ENCODE measurements at regions not wholly inside any gene's neighbourhood (a gene's known extent, or its start where the extent isn't known, plus 50 kb on each side); places are given as distances from the start of the nearest gene placed in this dataset.

- ChIA-PET CTCF (no interaction called here), POLR2A (no interaction called here)
- no peak overlapping the region for H3K4me3 ChIP-seq (ENCODE audit: low read depth, low read length)
- TF ChIP-seq, protein P1, sequence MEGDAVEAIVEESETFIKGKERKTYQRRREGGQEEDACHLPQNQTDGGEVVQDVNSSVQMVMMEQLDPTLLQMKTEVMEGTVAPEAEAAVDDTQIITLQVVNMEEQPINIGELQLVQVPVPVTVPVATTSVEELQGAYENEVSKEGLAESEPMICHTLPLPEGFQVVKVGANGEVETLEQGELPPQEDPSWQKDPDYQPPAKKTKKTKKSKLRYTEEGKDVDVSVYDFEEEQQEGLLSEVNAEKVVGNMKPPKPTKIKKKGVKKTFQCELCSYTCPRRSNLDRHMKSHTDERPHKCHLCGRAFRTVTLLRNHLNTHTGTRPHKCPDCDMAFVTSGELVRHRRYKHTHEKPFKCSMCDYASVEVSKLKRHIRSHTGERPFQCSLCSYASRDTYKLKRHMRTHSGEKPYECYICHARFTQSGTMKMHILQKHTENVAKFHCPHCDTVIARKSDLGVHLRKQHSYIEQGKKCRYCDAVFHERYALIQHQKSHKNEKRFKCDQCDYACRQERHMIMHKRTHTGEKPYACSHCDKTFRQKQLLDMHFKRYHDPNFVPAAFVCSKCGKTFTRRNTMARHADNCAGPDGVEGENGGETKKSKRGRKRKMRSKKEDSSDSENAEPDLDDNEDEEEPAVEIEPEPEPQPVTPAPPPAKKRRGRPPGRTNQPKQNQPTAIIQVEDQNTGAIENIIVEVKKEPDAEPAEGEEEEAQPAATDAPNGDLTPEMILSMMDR (IDR thresholded peaks at IDR 0.05; ENCODE audit: insufficient read depth, low read length, missing control alignments), result no peak
- DNase-seq (ENCODE audit: low read depth, low spot score), result no peak
These were observed 252.4 kb downstream of the KLF6 start for GRCh38 chr10:3532644-3533043.

- POLR2A ChIA-PET, result no interaction called here
- CTCF ChIA-PET, result no interaction called here
- TF ChIP-seq, protein P1 (IDR thresholded peaks at IDR 0.05; ENCODE audit: insufficient read depth, low read length, missing control alignments), result no peak
- H3K4me3 ChIP-seq (ENCODE audit: low read depth, low read length), result no peak overlapping the region
- DNase-seq (ENCODE audit: low read depth, low spot score), result no peak
These were observed 253.3 kb downstream of the KLF6 start for GRCh38 chr10:3531670-3532069.

GRCh38 chr10:3530783-3531645, 254.0 kb downstream of the KLF6 start:
- ChIA-PET POLR2A (no interaction called here), CTCF (no interaction called here)
- H3K4me3 ChIP-seq (ENCODE audit: low read depth, low read length), result no peak overlapping the region
- no peak for DNase-seq (ENCODE audit: low read depth, low spot score)
- TF ChIP-seq, protein P1 (IDR thresholded peaks at IDR 0.05; ENCODE audit: insufficient read depth, low read length, missing control alignments), result no peak

DNA sequence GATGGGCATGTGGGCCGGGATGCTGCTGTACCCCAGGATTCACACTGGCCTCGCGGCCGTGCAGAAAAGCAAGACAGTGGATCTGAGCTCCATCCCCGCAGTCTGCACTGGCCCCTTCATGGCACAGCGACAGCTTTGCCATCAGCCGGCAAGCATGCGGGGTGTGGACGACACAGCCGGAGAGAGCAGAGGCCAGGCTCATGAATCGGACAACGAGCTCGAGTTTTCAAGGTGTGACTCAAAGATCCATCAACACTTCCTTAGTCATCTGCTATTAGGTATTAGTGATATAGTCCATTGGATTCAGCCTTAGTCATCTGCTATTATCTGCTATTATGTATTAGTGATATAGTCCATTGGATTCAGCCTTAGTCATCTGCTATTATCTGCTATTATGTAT, 254.7 kb downstream of the KLF6 start:
- TF ChIP-seq, protein P1 (IDR thresholded peaks at IDR 0.05; ENCODE audit: insufficient read depth, low read length, missing control alignments), result no peak
- no peak overlapping the region for H3K4me3 ChIP-seq (ENCODE audit: low read depth, low read length)
- POLR2A ChIA-PET, result no interaction called here
- DNase-seq (ENCODE audit: low read depth, low spot score), result no peak
- CTCF ChIA-PET, result no interaction called here

DNA sequence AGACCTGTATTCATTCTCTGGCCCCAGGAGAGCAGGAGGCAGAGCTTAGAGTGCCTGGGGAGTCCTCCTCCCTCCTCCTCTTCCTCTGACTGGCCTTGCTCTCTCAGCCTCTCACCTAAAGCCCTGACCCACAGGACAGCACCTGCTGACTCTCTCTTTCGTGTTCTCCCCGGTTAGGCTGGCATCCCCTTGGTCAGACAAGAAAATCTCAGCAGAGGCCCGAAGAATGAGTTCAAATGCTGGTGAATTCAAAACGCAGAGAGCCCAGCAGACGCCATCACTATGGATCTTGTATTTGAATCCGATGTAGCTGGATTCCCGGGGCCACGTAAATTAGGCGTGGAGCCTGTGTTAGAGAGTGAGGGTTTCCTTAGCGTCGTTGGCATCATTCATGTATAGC, 255.3 kb downstream of the KLF6 start:
- no peak overlapping the region for H3K4me3 ChIP-seq (ENCODE audit: low read depth, low read length)
- no peak for DNase-seq (ENCODE audit: low read depth, low spot score)
- TF ChIP-seq, protein P1 (IDR thresholded peaks at IDR 0.05; ENCODE audit: insufficient read depth, low read length, missing control alignments), result no peak
- ChIA-PET CTCF (no interaction called here), POLR2A (no interaction called here)

GRCh38 chr10:3528823-3529403, 256.1 kb downstream of the KLF6 start:
- POLR2A ChIA-PET, result no interaction called here

More at GRCh38 chr10:3528823-3529403, 256.1 kb downstream of the KLF6 start:
- CTCF ChIA-PET, result no interaction called here
- H3K4me3 ChIP-seq (ENCODE audit: low read depth, low read length), result no peak overlapping the region
- TF ChIP-seq, protein P1 (IDR thresholded peaks at IDR 0.05; ENCODE audit: insufficient read depth, low read length, missing control alignments), result no peak
- no peak for DNase-seq (ENCODE audit: low read depth, low spot score)

Measured in AG04449 (cell line).